ENCODE measurements at regions not wholly inside any gene's neighbourhood (a gene's known extent, or its start where the extent isn't known, plus 50 kb on each side); places are given as distances from the start of the nearest gene placed in this dataset.

DNA sequence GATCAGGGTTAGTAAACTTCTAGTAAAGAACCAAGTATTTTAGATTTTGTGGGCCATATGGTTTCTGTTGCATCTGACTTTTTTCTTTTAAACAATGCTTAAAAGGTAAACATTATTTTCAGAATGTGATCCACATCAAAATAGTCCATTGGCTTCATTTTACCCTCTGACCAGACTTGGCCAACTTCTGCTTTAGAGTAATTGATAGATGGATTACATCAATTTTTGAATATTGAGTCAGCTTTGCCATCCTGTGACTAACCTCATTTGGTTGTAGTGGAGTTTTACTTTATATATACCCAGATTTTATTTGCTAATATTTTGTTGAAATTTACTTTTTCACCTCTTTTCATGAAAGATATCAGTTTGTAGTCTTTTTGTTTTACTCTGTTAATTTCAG lies 559.8 kb downstream of the TLL1 start:
- no peaks in the 10 kb centered on the region for H3K36me3 ChIP-seq (ENCODE audit: insufficient read depth, low read length)
- H3K9me2 ChIP-seq (replicated peaks; ENCODE audit: low read depth, low read length): no peaks in the 10 kb centered on the region
- no peaks in the 10 kb centered on the region for H4K20me1 ChIP-seq (ENCODE audit: insufficient read depth, low read length, poor library complexity, severe bottlenecking)
- H3K9ac ChIP-seq (ENCODE audit: low read depth, low read length, poor library complexity, severe bottlenecking): no peak overlapping the region
- TF ChIP-seq EZH2phosphoT487 (IDR thresholded peaks at IDR 0.05; ENCODE audit: borderline replicate concordance): no peak
- TF ChIP-seq, protein P1, sequence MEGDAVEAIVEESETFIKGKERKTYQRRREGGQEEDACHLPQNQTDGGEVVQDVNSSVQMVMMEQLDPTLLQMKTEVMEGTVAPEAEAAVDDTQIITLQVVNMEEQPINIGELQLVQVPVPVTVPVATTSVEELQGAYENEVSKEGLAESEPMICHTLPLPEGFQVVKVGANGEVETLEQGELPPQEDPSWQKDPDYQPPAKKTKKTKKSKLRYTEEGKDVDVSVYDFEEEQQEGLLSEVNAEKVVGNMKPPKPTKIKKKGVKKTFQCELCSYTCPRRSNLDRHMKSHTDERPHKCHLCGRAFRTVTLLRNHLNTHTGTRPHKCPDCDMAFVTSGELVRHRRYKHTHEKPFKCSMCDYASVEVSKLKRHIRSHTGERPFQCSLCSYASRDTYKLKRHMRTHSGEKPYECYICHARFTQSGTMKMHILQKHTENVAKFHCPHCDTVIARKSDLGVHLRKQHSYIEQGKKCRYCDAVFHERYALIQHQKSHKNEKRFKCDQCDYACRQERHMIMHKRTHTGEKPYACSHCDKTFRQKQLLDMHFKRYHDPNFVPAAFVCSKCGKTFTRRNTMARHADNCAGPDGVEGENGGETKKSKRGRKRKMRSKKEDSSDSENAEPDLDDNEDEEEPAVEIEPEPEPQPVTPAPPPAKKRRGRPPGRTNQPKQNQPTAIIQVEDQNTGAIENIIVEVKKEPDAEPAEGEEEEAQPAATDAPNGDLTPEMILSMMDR (conservative IDR thresholded peaks at IDR 0.05; ENCODE audit: low read length): no peak
- no peaks in the 10 kb centered on the region for H3F3A ChIP-seq (ENCODE audit: low read depth)
- no peak overlapping the region for H3K4me3 ChIP-seq (ENCODE audit: low read length, poor library complexity, severe bottlenecking)
- no peak overlapping the region for H3K4me2 ChIP-seq (ENCODE audit: low read depth, low read length, poor library complexity, severe bottlenecking)
- H3K79me2 ChIP-seq (ENCODE audit: insufficient read depth, low read length): no peaks in the 10 kb centered on the region
- no peaks in the 10 kb centered on the region for H3K4me1 ChIP-seq (ENCODE audit: insufficient read depth, low read length, poor library complexity, severe bottlenecking)
- no peaks in the 10 kb centered on the region for H3K27me3 ChIP-seq (ENCODE audit: insufficient read depth, low read length, poor library complexity, severe bottlenecking)
- H2AFZ ChIP-seq (ENCODE audit: low read length): no peak overlapping the region
- H3K9me3 ChIP-seq (ENCODE audit: insufficient read depth, low read depth, low read length): no peaks in the 10 kb centered on the region

DNA sequence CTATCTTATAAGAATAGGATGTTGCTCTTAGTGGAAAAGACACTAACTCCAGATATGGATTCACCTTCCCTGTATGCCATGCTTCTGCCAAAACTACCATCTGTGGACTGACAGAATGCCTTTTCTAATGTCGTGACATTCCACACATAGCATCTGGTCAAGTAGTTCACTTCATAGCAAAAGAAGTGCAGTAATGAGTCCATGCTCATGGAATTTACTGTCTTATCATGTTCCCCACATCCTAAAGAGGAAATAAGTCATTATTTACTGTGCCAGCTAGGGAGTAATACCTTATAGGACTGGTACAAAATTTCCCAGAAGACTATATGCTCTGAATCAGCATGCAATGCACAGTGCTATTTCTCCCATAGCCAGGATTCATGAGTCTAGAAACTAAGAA lies 562.4 kb downstream of the TLL1 start:
- Histone ChIP-seq H3K27me3 (ENCODE audit: insufficient read depth, low read length, poor library complexity, severe bottlenecking) (no peaks in the 10 kb centered on the region), H2AFZ (ENCODE audit: low read length) (no peak overlapping the region), H3K9ac (ENCODE audit: low read depth, low read length, poor library complexity, severe bottlenecking) (no peak overlapping the region), H3K9me2 (replicated peaks; ENCODE audit: low read depth, low read length) (no peaks in the 10 kb centered on the region), H3K4me2 (ENCODE audit: low read depth, low read length, poor library complexity, severe bottlenecking) (no peak overlapping the region), H3K9me3 (ENCODE audit: insufficient read depth, low read depth, low read length) (no peaks in the 10 kb centered on the region), H3K36me3 (ENCODE audit: insufficient read depth, low read length) (no peaks in the 10 kb centered on the region), H3F3A (ENCODE audit: low read depth) (no peaks in the 10 kb centered on the region), H3K4me1 (ENCODE audit: insufficient read depth, low read length, poor library complexity, severe bottlenecking) (no peaks in the 10 kb centered on the region), H3K79me2 (ENCODE audit: insufficient read depth, low read length) (no peaks in the 10 kb centered on the region), H3K4me3 (ENCODE audit: low read length, poor library complexity, severe bottlenecking) (no peak overlapping the region), H4K20me1 (ENCODE audit: insufficient read depth, low read length, poor library complexity, severe bottlenecking) (no peaks in the 10 kb centered on the region)
- TF ChIP-seq EZH2phosphoT487 (IDR thresholded peaks at IDR 0.05; ENCODE audit: borderline replicate concordance): no peak
- TF ChIP-seq, protein P1 (conservative IDR thresholded peaks at IDR 0.05; ENCODE audit: low read length): no peak

DNA sequence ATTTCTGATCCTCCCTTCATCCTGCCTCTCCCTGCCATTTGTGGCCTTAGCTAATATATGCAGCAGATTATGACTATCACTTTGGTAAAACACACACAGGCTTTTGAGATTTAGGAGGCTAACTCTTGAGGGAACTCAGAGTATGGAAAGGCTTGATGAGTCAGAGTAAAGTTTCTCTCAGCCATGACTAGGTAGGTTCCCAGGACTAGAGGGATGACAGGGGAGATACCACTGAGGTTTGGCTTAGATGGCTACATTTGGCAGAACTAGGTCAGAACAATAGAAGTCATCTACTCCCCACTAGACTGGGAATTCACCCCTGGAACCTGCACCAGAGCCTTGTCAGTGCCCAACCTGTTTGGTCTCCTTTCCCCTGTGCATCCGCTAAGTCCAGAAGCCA lies 585.7 kb downstream of the TLL1 start:
- no peak overlapping the region for H3K4me2 ChIP-seq (ENCODE audit: low read depth, low read length, poor library complexity, severe bottlenecking)
- no peaks in the 10 kb centered on the region for H3K4me1 ChIP-seq (ENCODE audit: insufficient read depth, low read length, poor library complexity, severe bottlenecking)
- no peak overlapping the region for H3K9ac ChIP-seq (ENCODE audit: low read depth, low read length, poor library complexity, severe bottlenecking)
- no peaks in the 10 kb centered on the region for H3K9me2 ChIP-seq (replicated peaks; ENCODE audit: low read depth, low read length)
- no peaks in the 10 kb centered on the region for H3K27me3 ChIP-seq (ENCODE audit: insufficient read depth, low read length, poor library complexity, severe bottlenecking)
- no peaks in the 10 kb centered on the region for H3K79me2 ChIP-seq (ENCODE audit: insufficient read depth, low read length)
- H3F3A ChIP-seq (ENCODE audit: low read depth): no peaks in the 10 kb centered on the region
- H3K36me3 ChIP-seq (ENCODE audit: insufficient read depth, low read length): no peaks in the 10 kb centered on the region
- no peak overlapping the region for H2AFZ ChIP-seq (ENCODE audit: low read length)
- no peak overlapping the region for H3K4me3 ChIP-seq (ENCODE audit: low read length, poor library complexity, severe bottlenecking)
- no peak for TF ChIP-seq EZH2phosphoT487 (IDR thresholded peaks at IDR 0.05; ENCODE audit: borderline replicate concordance)
- TF ChIP-seq, protein P1 (conservative IDR thresholded peaks at IDR 0.05; ENCODE audit: low read length): no peak
- no peaks in the 10 kb centered on the region for H4K20me1 ChIP-seq (ENCODE audit: insufficient read depth, low read length, poor library complexity, severe bottlenecking)
- H3K9me3 ChIP-seq (ENCODE audit: insufficient read depth, low read depth, low read length): no peaks in the 10 kb centered on the region
